Fibroblast of skin of back (primary cell): ENCODE measurements at regions not wholly inside any gene's neighbourhood (a gene's known extent, or its start where the extent isn't known, plus 50 kb on each side); places are given as distances from the start of the nearest gene placed in this dataset.
"Not testable (repeated sequence)": the region's sequence is repeated elsewhere in the genome, so short reads cannot be mapped to it uniquely, and the experiment has no call there.

Source experiments
- DNase-seq: peaks from one replicate; pipeline ENCODE4 v3.0.0-alpha.2; 2013

- no peak for DNase-seq
Measured at GRCh38 chr4:155591738-155592143, 74.9 kb upstream of the GUCY1A1 start.

- no peak for DNase-seq
Measured at GRCh38 chr4:155590796-155591585, 75.7 kb upstream of the GUCY1A1 start.

- no peak for DNase-seq
Measured at GRCh38 chr4:155588437-155588836, 78.2 kb upstream of the GUCY1A1 start.

- no peak for DNase-seq
Measured at GRCh38 chr4:155587766-155588165, 78.9 kb upstream of the GUCY1A1 start.

- DNase-seq = no peak
Measured at GRCh38 chr4:155582971-155583437, 83.6 kb upstream of the GUCY1A1 start.

GRCh38 chr4:155582041-155582440, 84.6 kb upstream of the GUCY1A1 start:
- no peak for DNase-seq

GRCh38 chr4:155578726-155579370, 87.8 kb upstream of the GUCY1A1 start:
- peak; percentile 41 for DNase-seq

GRCh38 chr4:155578219-155578618, 88.4 kb upstream of the GUCY1A1 start:
- DNase-seq = no peak

- DNase-seq = not testable (repeated sequence)
Measured at GRCh38 chr4:155574329-155574728, 92.3 kb upstream of the GUCY1A1 start.

- no peak for DNase-seq
Measured at GRCh38 chr4:155573126-155573525, 93.5 kb upstream of the GUCY1A1 start.

GRCh38 chr4:155572106-155572703, 94.4 kb upstream of the GUCY1A1 start:
- no peak for DNase-seq

- DNase-seq = no peak
Measured at GRCh38 chr4:155571184-155571944, 95.3 kb upstream of the GUCY1A1 start.

GRCh38 chr4:155570661-155571060, 96.0 kb upstream of the GUCY1A1 start:
- DNase-seq = no peak

GRCh38 chr4:155569960-155570515, 96.6 kb upstream of the GUCY1A1 start:
- no peak for DNase-seq

- no peak for DNase-seq
Measured at GRCh38 chr4:155569471-155569870, 97.2 kb upstream of the GUCY1A1 start.

- no peak for DNase-seq
Measured at GRCh38 chr4:155568641-155569220, 97.9 kb upstream of the GUCY1A1 start.

GRCh38 chr4:155566354-155566753, 100.3 kb upstream of the GUCY1A1 start:
- no peak for DNase-seq

GRCh38 chr4:155565776-155566175, 100.9 kb upstream of the GUCY1A1 start:
- DNase-seq = no peak

- DNase-seq = no peak
Measured at GRCh38 chr4:155565330-155565729, 101.3 kb upstream of the GUCY1A1 start.

- no peak for DNase-seq
Measured at GRCh38 chr4:155564880-155565279, 101.8 kb upstream of the GUCY1A1 start.

GRCh38 chr4:155564086-155564485, 102.6 kb upstream of the GUCY1A1 start:
- no peak for DNase-seq

GRCh38 chr4:155559915-155560314, 106.7 kb upstream of the GUCY1A1 start:
- DNase-seq = no peak
